SK-N-SH (cell line): ENCODE measurements at regions not wholly inside any gene's neighbourhood (a gene's known extent, or its start where the extent isn't known, plus 50 kb on each side); places are given as distances from the start of the nearest gene placed in this dataset.

Source experiments
- CTCF ChIA-PET: fragments of 300-600, 350-600 bp; formaldehyde crosslinking; extraction: SDS; loops from one replicate; lab custom pipeline; 2021; lab: Yijun Ruan, JAX
- POLR2A ChIA-PET: fragments of 350-600 bp; sonication (Branson Sonifier 250); formaldehyde crosslinking; extraction: SDS; loops from one replicate; lab custom pipeline; 2020; ENCODE audit warnings: antibody characterized with exemption, inconsistent platforms; lab: Yijun Ruan, JAX
- DNase-seq: peaks from one replicate; pipeline ENCODE4 v3.0.0; 2012
- H2AFZ ChIP-seq: fragments of 200-600 bp; sonication (generic); 2 replicates; pipeline ENCODE4 v1.8.1; 2016; ENCODE audit warnings: antibody characterized with exemption, mild to moderate bottlenecking, low read depth
- H3F3A ChIP-seq: fragments of 200-600 bp; sonication (generic); replicated peaks from 2 replicates; pipeline ENCODE3; 2016; ENCODE audit warnings: antibody characterized with exemption, mild to moderate bottlenecking; ENCODE audit not compliant: insufficient read depth
- H3K27ac ChIP-seq, 2 experiments: fragments of 200-500 bp in 1 of 2; fragments of 200-600 bp in 1 of 2; sonication (Bioruptor generic) in 1 of 2; sonication (generic), shearing (Covaris generic) in 1 of 2; 2 replicates each; pipeline versions ENCODE4 v1.5.1 to v1.6.1; 2014 to 2016; ENCODE audit warnings: low read depth in 2 of 2, inconsistent platforms in 1 of 2, low read length in 1 of 2, mild to moderate bottlenecking in 1 of 2, mixed read lengths in 1 of 2
- H3K27me3 ChIP-seq: fragments of 200-600 bp; sonication (generic), shearing (Covaris generic); 2 replicates; pipeline ENCODE4 v1.6.1; 2016; ENCODE audit warnings: mixed run types; ENCODE audit not compliant: insufficient read depth
- H3K36me3 ChIP-seq, 2 experiments: fragments of 200-500 bp in 1 of 2; fragments of 200-600 bp in 1 of 2; sonication (Bioruptor generic) in 1 of 2; sonication (generic) in 1 of 2; replicated peaks in 1 of 2; 2 replicates each; pipeline versions ENCODE3 to v1.5.1; 2014 to 2016; ENCODE audit warnings: low read length in 1 of 2, mild to moderate bottlenecking in 1 of 2; ENCODE audit not compliant: insufficient read depth in 2 of 2, control insufficient read depth in 1 of 2
- H3K4me1 ChIP-seq, 2 experiments: fragments of 200-500 bp in 1 of 2; fragments of 200-600 bp in 1 of 2; sonication (Bioruptor generic) in 1 of 2; sonication (generic), shearing (Covaris generic) in 1 of 2; 2 replicates each; pipeline versions ENCODE4 v1.5.1 to v1.6.1; 2014 to 2016; ENCODE audit warnings: low read depth in 1 of 2, low read length in 1 of 2, mixed run types in 1 of 2; ENCODE audit not compliant: insufficient read depth in 2 of 2, control insufficient read depth in 1 of 2
- H3K4me2 ChIP-seq: fragments of 200-600 bp; sonication (generic), shearing (Covaris generic); 2 replicates; pipeline ENCODE4 v1.6.1; 2017; ENCODE audit warnings: mixed run types
- H3K4me3 ChIP-seq, 2 experiments: fragments of 200-500 bp in 1 of 2; fragments of 200-600 bp in 1 of 2; sonication (Bioruptor generic) in 1 of 2; sonication (generic), shearing (Covaris generic) in 1 of 2; 2 replicates each; pipeline versions ENCODE4 v1.5.1 to v1.8.1; 2014 to 2016; ENCODE audit warnings: low read depth in 2 of 2, inconsistent platforms in 1 of 2, low read length in 1 of 2, mild to moderate bottlenecking in 1 of 2, mixed read lengths in 1 of 2, moderate library complexity in 1 of 2
- H3K79me2 ChIP-seq: fragments of 200-600 bp; sonication (generic); 2 replicates; pipeline ENCODE4 v1.8.1; 2017; ENCODE audit warnings: mild to moderate bottlenecking; ENCODE audit not compliant: insufficient read depth
- H3K9ac ChIP-seq: fragments of 200-600 bp; sonication (generic); 2 replicates; pipeline ENCODE4 v1.6.1; 2017; ENCODE audit warnings: mixed run types
- H3K9me2 ChIP-seq: fragments of 200-600 bp; sonication (generic); 2 replicates; pipeline ENCODE4 v1.6.1; 2017; ENCODE audit warnings: mixed run types
- H3K9me3 ChIP-seq: fragments of 200-600 bp; sonication (generic); 2 replicates; pipeline ENCODE4 v1.6.1; 2017; ENCODE audit warnings: mixed run types, mild to moderate bottlenecking, moderate library complexity
- H4K20me1 ChIP-seq: fragments of 200-600 bp; sonication (generic); 2 replicates; pipeline ENCODE4 v1.6.1; 2017; ENCODE audit warnings: mild to moderate bottlenecking, mixed run types; ENCODE audit not compliant: insufficient read depth
- CHD2 ChIP-seq: fragments of 150-350 bp; IDR thresholded peaks from 2 replicates; pipeline ENCODE4 v1.6.1; 2018; ENCODE audit warnings: low read length; ENCODE audit not compliant: partially characterized antibody
- EP300 ChIP-seq, 2 experiments: IDR thresholded peaks; 2 replicates each; pipeline versions ENCODE4 v1.4.0 to v1.6.1; 2012; ENCODE audit warnings: borderline replicate concordance in 1 of 2, low read depth in 1 of 2, low read length in 1 of 2
- EZH2phosphoT487 ChIP-seq: fragments of 200-600 bp; sonication (generic); IDR thresholded peaks from 2 replicates; pipeline ENCODE4 v1.6.1; 2017; ENCODE audit warnings: low read depth, mixed run types, mild to moderate bottlenecking, antibody characterized with exemption, moderate library complexity, borderline replicate concordance
- GATA2 ChIP-seq: sonication (generic); formaldehyde crosslinking; IDR thresholded peaks from 2 replicates; pipeline ENCODE4 v1.5.0; 2020; ENCODE audit warnings: mild to moderate bottlenecking, missing genetic modification reagents
- JUND ChIP-seq: IDR thresholded peaks from 2 replicates; pipeline ENCODE4 v1.4.0; 2012
- MXI1 ChIP-seq: IDR thresholded peaks from 2 replicates; pipeline ENCODE4 v1.6.1; 2012; ENCODE audit warnings: mild to moderate bottlenecking, low read depth, low read length, improper control_type of control experiment
- NFIC ChIP-seq: IDR thresholded peaks from 2 replicates; pipeline ENCODE4 v1.4.0; 2012; ENCODE audit warnings: borderline replicate concordance
- NRF1 ChIP-seq: IDR thresholded peaks from 2 replicates; pipeline ENCODE4 v1.6.1; 2012; ENCODE audit warnings: low read depth, mild to moderate bottlenecking, low read length
- RCOR1 ChIP-seq: fragments of 150-350 bp; IDR thresholded peaks from 2 replicates; pipeline ENCODE4 v1.6.1; 2017; ENCODE audit warnings: antibody characterized with exemption, low read length
- REST ChIP-seq: IDR thresholded peaks from 2 replicates; pipeline ENCODE4 v1.6.1; 2012; ENCODE audit warnings: mild to moderate bottlenecking, low read depth, low read length, moderate library complexity
- RFX5 ChIP-seq: IDR thresholded peaks from 2 replicates; pipeline ENCODE4 v1.6.1; 2012; ENCODE audit warnings: mild to moderate bottlenecking, improper control_type of control experiment, low read length
- SIN3A ChIP-seq: IDR thresholded peaks from 2 replicates; pipeline ENCODE4 v1.6.1; 2012; ENCODE audit warnings: low read depth, mild to moderate bottlenecking, low read length, moderate library complexity, borderline replicate concordance
- TCF12 ChIP-seq: IDR thresholded peaks from 2 replicates; pipeline ENCODE4 v1.4.0; 2012
- YY1 ChIP-seq: IDR thresholded peaks from 2 replicates; pipeline ENCODE4 v1.4.0; 2012; ENCODE audit warnings: low read depth, mild to moderate bottlenecking
- WGBS: methylation state at CpG from one replicate; pipeline ENCODE4 v1.1.6; 2017; ENCODE audit warnings: low lambda C conversion rate; 5-methylcytosine and 5-hydroxymethylcytosine counted together

GRCh38 chr9:88235615-88236014, 97.3 kb upstream of the SPATA31C2 start:
- DNase-seq = no peak
- H3K9me3 ChIP-seq = no peaks in the 10 kb centered on the region
- H4K20me1 ChIP-seq = no peaks in the 10 kb centered on the region
- no peak overlapping the region for H3K9ac ChIP-seq
- POLR2A ChIA-PET = no interaction called here
- no peaks in the 10 kb centered on the region for H3K4me1 ChIP-seq
- CTCF ChIA-PET = interaction anchor here (1.8 kb wide), 1 partner anchor 13 kb away, joined by 5 read pairs; no protein-coding TSS in a partner anchor
- no peak overlapping the region for H3K4me3 ChIP-seq
- no peaks in the 10 kb centered on the region for H3K79me2 ChIP-seq
- H3K36me3 ChIP-seq = no peaks in the 10 kb centered on the region
- WGBS = 26% methylated on average over 2 of the region's 2 CpGs
- TF ChIP-seq RFX5 (no peak), MXI1 (no peak), TCF12 (no peak)
- H2AFZ ChIP-seq = no peak overlapping the region
- H3K27me3 ChIP-seq = no peaks in the 10 kb centered on the region
- no peak overlapping the region for H3K4me2 ChIP-seq
- no peaks in the 10 kb centered on the region for H3K9me2 ChIP-seq
- H3K27ac ChIP-seq = no peak overlapping the region
- no peaks in the 10 kb centered on the region for H3F3A ChIP-seq

DNA sequence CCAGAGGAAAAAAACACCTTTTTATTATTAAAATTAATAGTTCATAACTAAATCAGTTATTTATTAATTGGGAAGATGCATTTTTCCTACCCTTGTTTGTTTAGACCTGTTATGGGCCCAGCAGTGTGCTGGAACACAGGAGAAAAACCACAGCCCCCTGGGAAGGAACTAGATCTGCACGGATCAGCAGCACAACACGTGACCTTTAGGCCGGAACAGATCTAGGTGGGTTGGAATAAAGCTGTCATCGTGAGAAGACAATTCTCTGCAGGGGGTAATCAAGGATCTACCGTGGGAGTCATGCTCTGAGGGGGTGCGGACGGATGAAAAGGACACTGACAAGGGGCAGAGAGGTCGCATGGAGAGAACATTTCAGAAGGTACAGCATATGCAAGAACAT, 95.8 kb upstream of the SPATA31C2 start:
- Histone ChIP-seq H3K9me3 (no peaks in the 10 kb centered on the region), H3K9me2 (no peaks in the 10 kb centered on the region), H3K27ac (no peak overlapping the region), H3K36me3 (no peaks in the 10 kb centered on the region), H3K9ac (no peak overlapping the region), H4K20me1 (no peaks in the 10 kb centered on the region)
- TF ChIP-seq YY1 (no peak), NRF1 (no peak), GATA2 (CRISPR knock-in tag) (no peak), NFIC (no peak), REST (no peak), JUND (no peak), CHD2 (no peak), SIN3A (no peak), RCOR1 (no peak), EP300 (IDR thresholded peaks at IDR 0.05; ENCODE audit: borderline replicate concordance in 1 of 2, low read depth in 1 of 2, low read length in 1 of 2) (no peak), EZH2phosphoT487 (no peak), RFX5 (no peak)
- TF ChIP-seq, all 33 proteins: peak for 0
- ChIA-PET CTCF (interaction anchor here (1.8 kb wide), 1 partner anchor 15 kb away, joined by 5 read pairs; no protein-coding TSS in a partner anchor), POLR2A (no interaction called here)
- Histone ChIP-seq H3K4me2 (no peak overlapping the region), H3K27me3 (no peaks in the 10 kb centered on the region), H2AFZ (no peak overlapping the region), H3K4me3 (no peak overlapping the region), H3K4me1 (no peaks in the 10 kb centered on the region), H3F3A (no peaks in the 10 kb centered on the region), H3K79me2 (no peaks in the 10 kb centered on the region)
- DNase-seq = no peak
- 61% methylated on average over 8 of the region's 8 CpGs for WGBS
